GM18907 (cell line): ENCODE measurements at regions not wholly inside any gene's neighbourhood (a gene's known extent, or its start where the extent isn't known, plus 50 kb on each side); places are given as distances from the start of the nearest gene placed in this dataset.
"Not testable (repeated sequence)": the region's sequence is repeated elsewhere in the genome, so short reads cannot be mapped to it uniquely, and the experiment has no call there.

Source experiments
- ATAC-seq: cut with Tn5 transposase; IDR thresholded peaks from one replicate; pipeline ENCODE4 v1.9.1; 2021; ENCODE audit warnings: mild to moderate bottlenecking, moderate library complexity; ENCODE audit not compliant: unreplicated experiment

- no peak for ATAC-seq
These were observed 375.9 kb downstream of the NXPH1 start for GRCh38 chr7:8809320-8809719.

GRCh38 chr7:8817448-8818036 lies 384.1 kb downstream of the NXPH1 start:
- no peak for ATAC-seq

- ATAC-seq, result no peak
These were observed 385.0 kb downstream of the NXPH1 start for GRCh38 chr7:8818406-8818805.

GRCh38 chr7:8822595-8822994 lies 389.2 kb downstream of the NXPH1 start:
- no peak for ATAC-seq

GRCh38 chr7:8823486-8823885 lies 390.1 kb downstream of the NXPH1 start:
- ATAC-seq, result no peak

GRCh38 chr7:8827329-8827728 lies 393.9 kb downstream of the NXPH1 start:
- ATAC-seq, result no peak

GRCh38 chr7:8829100-8829499 lies 395.7 kb downstream of the NXPH1 start:
- no peak for ATAC-seq

- no peak for ATAC-seq
These were observed 398.0 kb downstream of the NXPH1 start for GRCh38 chr7:8831376-8831775.

GRCh38 chr7:8833355-8833754 lies 399.9 kb downstream of the NXPH1 start:
- ATAC-seq, result no peak

GRCh38 chr7:8841171-8841570 lies 407.8 kb downstream of the NXPH1 start:
- no peak for ATAC-seq

- ATAC-seq, result no peak
These were observed 438.3 kb downstream of the NXPH1 start for GRCh38 chr7:8871716-8872115.

- no peak for ATAC-seq
These were observed 448.5 kb downstream of the NXPH1 start for GRCh38 chr7:8881916-8882315.

GRCh38 chr7:8885480-8886000 lies 452.1 kb downstream of the NXPH1 start:
- ATAC-seq, result no peak

- ATAC-seq, result not testable (repeated sequence)
These were observed 456.9 kb downstream of the NXPH1 start for GRCh38 chr7:8890346-8890745.

GRCh38 chr7:8893775-8894174 lies 460.4 kb downstream of the NXPH1 start:
- no peak for ATAC-seq

- ATAC-seq, result no peak
These were observed 473.1 kb downstream of the NXPH1 start for GRCh38 chr7:8906396-8907075.

- ATAC-seq, result no peak
These were observed 475.5 kb downstream of the NXPH1 start for GRCh38 chr7:8908889-8909288.

- no peak for ATAC-seq
These were observed 480.3 kb downstream of the NXPH1 start for GRCh38 chr7:8913682-8914081.

GRCh38 chr7:8921807-8922206 lies 488.4 kb downstream of the NXPH1 start:
- ATAC-seq, result no peak

GRCh38 chr7:8922726-8923125 lies 489.3 kb downstream of the NXPH1 start:
- ATAC-seq, result no peak

GRCh38 chr7:8923164-8923806 lies 489.9 kb downstream of the NXPH1 start:
- ATAC-seq, result no peak
